ENCODE measurements at regions not wholly inside any gene's neighbourhood (a gene's known extent, or its start where the extent isn't known, plus 50 kb on each side); places are given as distances from the start of the nearest gene placed in this dataset.

DNA sequence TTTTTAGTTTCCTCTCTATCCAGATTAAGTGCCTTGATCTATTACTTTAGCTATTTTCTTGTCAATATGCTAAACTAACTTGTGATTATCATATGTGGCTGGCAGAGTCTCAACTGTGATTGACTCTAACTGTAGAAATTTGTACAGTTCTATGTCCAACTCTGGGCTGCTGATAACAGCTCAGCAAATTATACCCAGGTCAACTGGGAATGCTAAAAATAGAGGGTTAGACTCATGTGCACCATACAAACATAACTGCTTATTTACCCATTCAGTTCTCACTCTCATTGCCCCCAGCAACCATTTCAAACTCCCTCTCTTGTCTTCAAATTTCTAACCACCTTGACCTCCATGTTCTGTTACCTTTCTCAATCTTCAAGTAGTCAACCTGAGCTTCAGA, 576.9 kb downstream of the TDRD15 start:
- in situ Hi-C loops (cut with HindIII; ENCODE audit: low pct_unique_long_range_greater_than_20kb, low sequenced_read_pairs) (no loop called here), intact Hi-C loops (cut with micrococcal nuclease; ENCODE audit: unreplicated experiment) (no loop called here)
- no TSS peak for BruUV-seq (replicated peaks)
- ATAC-seq, result no peak
- H3K9me3 ChIP-seq (ENCODE audit: control insufficient read depth, insufficient read depth, low read depth, low read length), result no peaks in the 10 kb centered on the region
- no peaks in the 10 kb centered on the region for H3K27me3 ChIP-seq (ENCODE audit: control insufficient read depth, insufficient read depth, low read length)
- no peak overlapping the region for H3K4me3 ChIP-seq (ENCODE audit: low read depth in 2 of 2, low read length in 2 of 2)
- no peaks in the 10 kb centered on the region for H3K36me3 ChIP-seq (ENCODE audit: control insufficient read depth, insufficient read depth, low read length)
- POLR2A ChIA-PET, result no interaction called here
- no peak overlapping the region for H3K27ac ChIP-seq (ENCODE audit: low read length)
- H3K4me1 ChIP-seq (ENCODE audit: control insufficient read depth, insufficient read depth, low read length), result no peaks in the 10 kb centered on the region
- CTCF ChIA-PET, result no interaction called here
- no peak for DNase-seq (ENCODE audit: low read depth, low spot score)
- TF ChIP-seq TCF7L2 (IDR thresholded peaks at IDR 0.05; ENCODE audit: low read depth, low read length), result no peak
- TF ChIP-seq, protein P1, sequence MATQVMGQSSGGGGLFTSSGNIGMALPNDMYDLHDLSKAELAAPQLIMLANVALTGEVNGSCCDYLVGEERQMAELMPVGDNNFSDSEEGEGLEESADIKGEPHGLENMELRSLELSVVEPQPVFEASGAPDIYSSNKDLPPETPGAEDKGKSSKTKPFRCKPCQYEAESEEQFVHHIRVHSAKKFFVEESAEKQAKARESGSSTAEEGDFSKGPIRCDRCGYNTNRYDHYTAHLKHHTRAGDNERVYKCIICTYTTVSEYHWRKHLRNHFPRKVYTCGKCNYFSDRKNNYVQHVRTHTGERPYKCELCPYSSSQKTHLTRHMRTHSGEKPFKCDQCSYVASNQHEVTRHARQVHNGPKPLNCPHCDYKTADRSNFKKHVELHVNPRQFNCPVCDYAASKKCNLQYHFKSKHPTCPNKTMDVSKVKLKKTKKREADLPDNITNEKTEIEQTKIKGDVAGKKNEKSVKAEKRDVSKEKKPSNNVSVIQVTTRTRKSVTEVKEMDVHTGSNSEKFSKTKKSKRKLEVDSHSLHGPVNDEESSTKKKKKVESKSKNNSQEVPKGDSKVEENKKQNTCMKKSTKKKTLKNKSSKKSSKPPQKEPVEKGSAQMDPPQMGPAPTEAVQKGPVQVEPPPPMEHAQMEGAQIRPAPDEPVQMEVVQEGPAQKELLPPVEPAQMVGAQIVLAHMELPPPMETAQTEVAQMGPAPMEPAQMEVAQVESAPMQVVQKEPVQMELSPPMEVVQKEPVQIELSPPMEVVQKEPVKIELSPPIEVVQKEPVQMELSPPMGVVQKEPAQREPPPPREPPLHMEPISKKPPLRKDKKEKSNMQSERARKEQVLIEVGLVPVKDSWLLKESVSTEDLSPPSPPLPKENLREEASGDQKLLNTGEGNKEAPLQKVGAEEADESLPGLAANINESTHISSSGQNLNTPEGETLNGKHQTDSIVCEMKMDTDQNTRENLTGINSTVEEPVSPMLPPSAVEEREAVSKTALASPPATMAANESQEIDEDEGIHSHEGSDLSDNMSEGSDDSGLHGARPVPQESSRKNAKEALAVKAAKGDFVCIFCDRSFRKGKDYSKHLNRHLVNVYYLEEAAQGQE (IDR thresholded peaks at IDR 0.05; ENCODE audit: insufficient read depth in 1 of 2, low read depth in 2 of 2, low read length in 1 of 2), result no peak
- TF ChIP-seq, protein P2, sequence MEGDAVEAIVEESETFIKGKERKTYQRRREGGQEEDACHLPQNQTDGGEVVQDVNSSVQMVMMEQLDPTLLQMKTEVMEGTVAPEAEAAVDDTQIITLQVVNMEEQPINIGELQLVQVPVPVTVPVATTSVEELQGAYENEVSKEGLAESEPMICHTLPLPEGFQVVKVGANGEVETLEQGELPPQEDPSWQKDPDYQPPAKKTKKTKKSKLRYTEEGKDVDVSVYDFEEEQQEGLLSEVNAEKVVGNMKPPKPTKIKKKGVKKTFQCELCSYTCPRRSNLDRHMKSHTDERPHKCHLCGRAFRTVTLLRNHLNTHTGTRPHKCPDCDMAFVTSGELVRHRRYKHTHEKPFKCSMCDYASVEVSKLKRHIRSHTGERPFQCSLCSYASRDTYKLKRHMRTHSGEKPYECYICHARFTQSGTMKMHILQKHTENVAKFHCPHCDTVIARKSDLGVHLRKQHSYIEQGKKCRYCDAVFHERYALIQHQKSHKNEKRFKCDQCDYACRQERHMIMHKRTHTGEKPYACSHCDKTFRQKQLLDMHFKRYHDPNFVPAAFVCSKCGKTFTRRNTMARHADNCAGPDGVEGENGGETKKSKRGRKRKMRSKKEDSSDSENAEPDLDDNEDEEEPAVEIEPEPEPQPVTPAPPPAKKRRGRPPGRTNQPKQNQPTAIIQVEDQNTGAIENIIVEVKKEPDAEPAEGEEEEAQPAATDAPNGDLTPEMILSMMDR (IDR thresholded peaks at IDR 0.05), result no peak
- no peak for TF ChIP-seq SIN3A (IDR thresholded peaks at IDR 0.05; ENCODE audit: borderline replicate concordance, insufficient read depth, low read depth, low read length)
- TF ChIP-seq POLR2AphosphoS5 (IDR thresholded peaks at IDR 0.05; ENCODE audit: low read depth, low read length), result no peak

DNA sequence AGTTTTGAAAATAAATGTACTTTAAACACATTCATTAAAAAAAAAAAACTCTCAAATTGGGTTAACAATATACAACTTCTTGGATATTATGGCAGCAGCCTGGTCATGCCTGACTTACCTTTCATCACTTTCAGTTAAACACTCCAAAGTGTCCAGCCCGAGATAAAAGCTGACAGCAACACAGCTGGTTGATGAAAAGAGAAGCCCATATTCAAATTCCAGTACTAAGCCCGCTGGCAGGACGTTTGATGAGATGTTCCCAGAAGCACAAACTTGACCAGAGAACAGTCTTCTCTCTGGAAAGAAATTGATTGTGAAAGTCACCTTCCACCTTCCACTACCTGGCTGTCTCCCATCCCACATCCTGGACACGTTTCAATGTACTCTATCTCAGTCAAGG, 586.3 kb downstream of the TDRD15 start:
- TF ChIP-seq SIN3A (IDR thresholded peaks at IDR 0.05; ENCODE audit: borderline replicate concordance, insufficient read depth, low read depth, low read length) (no peak), TCF7L2 (IDR thresholded peaks at IDR 0.05; ENCODE audit: low read depth, low read length) (no peak), POLR2AphosphoS5 (IDR thresholded peaks at IDR 0.05; ENCODE audit: low read depth, low read length) (no peak)
- TF ChIP-seq, protein P2 (IDR thresholded peaks at IDR 0.05), result no peak
- TF ChIP-seq, protein P1 (IDR thresholded peaks at IDR 0.05; ENCODE audit: insufficient read depth in 1 of 2, low read depth in 2 of 2, low read length in 1 of 2), result no peak
- Histone ChIP-seq H3K4me3 (ENCODE audit: low read depth in 2 of 2, low read length in 2 of 2) (no peak overlapping the region), H3K4me1 (ENCODE audit: control insufficient read depth, insufficient read depth, low read length) (no peaks in the 10 kb centered on the region), H3K9me3 (ENCODE audit: control insufficient read depth, insufficient read depth, low read depth, low read length) (no peaks in the 10 kb centered on the region), H3K27me3 (ENCODE audit: control insufficient read depth, insufficient read depth, low read length) (no peaks in the 10 kb centered on the region), H3K27ac (ENCODE audit: low read length) (no peak overlapping the region), H3K36me3 (ENCODE audit: control insufficient read depth, insufficient read depth, low read length) (no peaks in the 10 kb centered on the region)
- DNase-seq (ENCODE audit: low read depth, low spot score) (no peak), ATAC-seq (no peak)
- CTCF ChIA-PET, result no interaction called here
- no TSS peak for BruUV-seq (replicated peaks)
- POLR2A ChIA-PET, result no interaction called here
- in situ Hi-C loops (cut with HindIII; ENCODE audit: low pct_unique_long_range_greater_than_20kb, low sequenced_read_pairs), result no loop called here
- intact Hi-C loops (cut with micrococcal nuclease; ENCODE audit: unreplicated experiment), result no loop called here

Measured in Panc1 (cell line).